ENCODE measurements at regions not wholly inside any gene's neighbourhood (a gene's known extent, or its start where the extent isn't known, plus 50 kb on each side); places are given as distances from the start of the nearest gene placed in this dataset.
A peak's percentile ranks its signal among the peaks of the same experiment; 100 is the strongest.

- no peaks in the 10 kb centered on the region for H3K9me3 ChIP-seq (ENCODE audit: low read length)
- H3K36me3 ChIP-seq (ENCODE audit: insufficient read depth, low read length) = no peaks in the 10 kb centered on the region
- H3K4me3 ChIP-seq (ENCODE audit: low read length) = no peak overlapping the region
- Mint-ChIP-seq H3K9me3 (peaks cover 2 to 15% (median 6%) of the 10 kb centered on the region in 5 donors), H3K4me3 (no peak overlapping the region), H3K27me3 (peaks cover 0 to 1% of the 10 kb centered on the region in 2 donors), H3K4me1 (no peaks in the 10 kb centered on the region), H3K27ac (no peak overlapping the region), H3K36me3 (no peaks in the 10 kb centered on the region)
- H3K27ac ChIP-seq (ENCODE audit: low read depth, low read length) = no peak overlapping the region
- no peaks in the 10 kb centered on the region for H3K27me3 ChIP-seq (ENCODE audit: insufficient read depth, low read length, poor library complexity, severe bottlenecking)
- POLR2A ChIA-PET = no interaction called here
- CTCF ChIA-PET = no interaction called here
- no peak for DNase-seq
- no peaks in the 10 kb centered on the region for H3K4me1 ChIP-seq (ENCODE audit: insufficient read depth, low read length)
These were observed 129.8 kb downstream of the LRRC30 start for GRCh38 chr18:7360606-7361170.

GRCh38 chr18:7363338-7363737 is 132.4 kb downstream of the LRRC30 start:
- no peak for DNase-seq
- no peaks in the 10 kb centered on the region for H3K36me3 ChIP-seq (ENCODE audit: insufficient read depth, low read length)
- no peak overlapping the region for H3K4me3 ChIP-seq (ENCODE audit: low read length)
- Mint-ChIP-seq H3K27me3 (peaks cover 0 to 1% of the 10 kb centered on the region in 2 donors), H3K4me3 (no peak overlapping the region), H3K9me3 (peaks cover 2 to 15% (median 6%) of the 10 kb centered on the region in 5 donors), H3K4me1 (no peaks in the 10 kb centered on the region), H3K36me3 (no peaks in the 10 kb centered on the region), H3K27ac (no peak overlapping the region)
- no peaks in the 10 kb centered on the region for H3K27me3 ChIP-seq (ENCODE audit: insufficient read depth, low read length, poor library complexity, severe bottlenecking)
- CTCF ChIA-PET = no interaction called here
- no peaks in the 10 kb centered on the region for H3K9me3 ChIP-seq (ENCODE audit: low read length)
- H3K27ac ChIP-seq (ENCODE audit: low read depth, low read length) = no peak overlapping the region
- no peaks in the 10 kb centered on the region for H3K4me1 ChIP-seq (ENCODE audit: insufficient read depth, low read length)
- POLR2A ChIA-PET = no interaction called here

- CTCF ChIA-PET = no interaction called here
- Histone ChIP-seq H3K4me1 (ENCODE audit: insufficient read depth, low read length) (no peaks in the 10 kb centered on the region), H3K9me3 (ENCODE audit: low read length) (no peaks in the 10 kb centered on the region), H3K4me3 (ENCODE audit: low read length) (no peak overlapping the region), H3K36me3 (ENCODE audit: insufficient read depth, low read length) (no peaks in the 10 kb centered on the region), H3K27ac (ENCODE audit: low read depth, low read length) (no peak overlapping the region), H3K27me3 (ENCODE audit: insufficient read depth, low read length, poor library complexity, severe bottlenecking) (no peaks in the 10 kb centered on the region)
- DNase-seq = no peak
- H3K9me3 Mint-ChIP-seq = peaks cover 2 to 9% (median 3%) of the 10 kb centered on the region in 5 donors
- H3K4me1 Mint-ChIP-seq = no peaks in the 10 kb centered on the region
- H3K27me3 Mint-ChIP-seq = peaks cover 0 to 3% of the 10 kb centered on the region in 2 donors
- POLR2A ChIA-PET = no interaction called here
- no peaks in the 10 kb centered on the region for H3K36me3 Mint-ChIP-seq
- no peak overlapping the region for H3K4me3 Mint-ChIP-seq
- no peak overlapping the region for H3K27ac Mint-ChIP-seq
These were observed 135.7 kb downstream of the LRRC30 start for GRCh38 chr18:7366597-7366996.

GRCh38 chr18:7367336-7367735 is 136.4 kb downstream of the LRRC30 start:
- H3K9me3 Mint-ChIP-seq = peaks cover 2 to 9% (median 3%) of the 10 kb centered on the region in 5 donors
- DNase-seq = no peak
- CTCF ChIA-PET = no interaction called here
- no peaks in the 10 kb centered on the region for H3K4me1 Mint-ChIP-seq
- Histone ChIP-seq H3K4me1 (ENCODE audit: insufficient read depth, low read length) (no peaks in the 10 kb centered on the region), H3K36me3 (ENCODE audit: insufficient read depth, low read length) (no peaks in the 10 kb centered on the region), H3K27me3 (ENCODE audit: insufficient read depth, low read length, poor library complexity, severe bottlenecking) (no peaks in the 10 kb centered on the region), H3K27ac (ENCODE audit: low read depth, low read length) (no peak overlapping the region), H3K4me3 (ENCODE audit: low read length) (no peak overlapping the region), H3K9me3 (ENCODE audit: low read length) (no peaks in the 10 kb centered on the region)
- H3K4me3 Mint-ChIP-seq = no peak overlapping the region
- H3K27ac Mint-ChIP-seq = no peak overlapping the region
- POLR2A ChIA-PET = no interaction called here
- H3K36me3 Mint-ChIP-seq = no peaks in the 10 kb centered on the region
- H3K27me3 Mint-ChIP-seq = peaks cover 0 to 3% of the 10 kb centered on the region in 2 donors

GRCh38 chr18:7369006-7369405 is 138.1 kb downstream of the LRRC30 start:
- POLR2A ChIA-PET = no interaction called here
- H3K27me3 Mint-ChIP-seq = peaks cover 0 to 3% of the 10 kb centered on the region in 2 donors
- H3K4me1 Mint-ChIP-seq = no peaks in the 10 kb centered on the region
- Histone ChIP-seq H3K27me3 (ENCODE audit: insufficient read depth, low read length, poor library complexity, severe bottlenecking) (no peaks in the 10 kb centered on the region), H3K9me3 (ENCODE audit: low read length) (no peaks in the 10 kb centered on the region), H3K36me3 (ENCODE audit: insufficient read depth, low read length) (no peaks in the 10 kb centered on the region), H3K4me1 (ENCODE audit: insufficient read depth, low read length) (no peaks in the 10 kb centered on the region), H3K4me3 (ENCODE audit: low read length) (no peak overlapping the region), H3K27ac (ENCODE audit: low read depth, low read length) (no peak overlapping the region)
- no peaks in the 10 kb centered on the region for H3K36me3 Mint-ChIP-seq
- CTCF ChIA-PET = no interaction called here
- H3K9me3 Mint-ChIP-seq = peaks cover 2 to 6% (median 3%) of the 10 kb centered on the region in 5 donors
- no peak overlapping the region for H3K4me3 Mint-ChIP-seq
- peak overlapping the region in 1 of 8 donors; percentile 0 for H3K27ac Mint-ChIP-seq
- DNase-seq = no peak

- H3K27ac Mint-ChIP-seq = no peak overlapping the region
- H3K4me3 Mint-ChIP-seq = no peak overlapping the region
- peaks cover 3 to 12% (median 6%) of the 10 kb centered on the region in 5 donors for H3K9me3 Mint-ChIP-seq
- Histone ChIP-seq H3K36me3 (ENCODE audit: insufficient read depth, low read length) (no peaks in the 10 kb centered on the region), H3K4me3 (ENCODE audit: low read length) (no peak overlapping the region), H3K27me3 (ENCODE audit: insufficient read depth, low read length, poor library complexity, severe bottlenecking) (no peaks in the 10 kb centered on the region), H3K4me1 (ENCODE audit: insufficient read depth, low read length) (no peaks in the 10 kb centered on the region), H3K9me3 (ENCODE audit: low read length) (no peaks in the 10 kb centered on the region), H3K27ac (ENCODE audit: low read depth, low read length) (no peak overlapping the region)
- POLR2A ChIA-PET = no interaction called here
- peaks cover 0 to 3% of the 10 kb centered on the region in 2 donors for H3K27me3 Mint-ChIP-seq
- no peak for DNase-seq
- no peaks in the 10 kb centered on the region for H3K4me1 Mint-ChIP-seq
- CTCF ChIA-PET = no interaction called here
- H3K36me3 Mint-ChIP-seq = no peaks in the 10 kb centered on the region
These were observed 139.5 kb downstream of the LRRC30 start for GRCh38 chr18:7370375-7370774.

GRCh38 chr18:7370802-7371201 is 139.9 kb downstream of the LRRC30 start:
- no peak overlapping the region for H3K27ac Mint-ChIP-seq
- H3K36me3 Mint-ChIP-seq = no peaks in the 10 kb centered on the region
- CTCF ChIA-PET = no interaction called here

GRCh38 chr18:7373441-7373840 is 142.6 kb downstream of the LRRC30 start:
- ChIA-PET CTCF (no interaction called here), POLR2A (no interaction called here)
- Histone ChIP-seq H3K9me3 (ENCODE audit: low read length) (no peaks in the 10 kb centered on the region), H3K27ac (ENCODE audit: low read depth, low read length) (no peak overlapping the region), H3K36me3 (ENCODE audit: insufficient read depth, low read length) (no peaks in the 10 kb centered on the region), H3K4me1 (ENCODE audit: insufficient read depth, low read length) (no peaks in the 10 kb centered on the region), H3K27me3 (ENCODE audit: insufficient read depth, low read length, poor library complexity, severe bottlenecking) (no peaks in the 10 kb centered on the region), H3K4me3 (ENCODE audit: low read length) (no peak overlapping the region)
- Mint-ChIP-seq H3K36me3 (no peaks in the 10 kb centered on the region), H3K27me3 (peaks cover 0 to 3% of the 10 kb centered on the region in 2 donors), H3K27ac (no peak overlapping the region), H3K4me1 (no peaks in the 10 kb centered on the region), H3K4me3 (no peak overlapping the region), H3K9me3 (peaks cover 8 to 21% (median 13%) of the 10 kb centered on the region in 5 donors)
- DNase-seq = no peak

More at GRCh38 chr18:7370802-7371201, 139.9 kb downstream of the LRRC30 start:
- no peaks in the 10 kb centered on the region for H3K4me1 ChIP-seq (ENCODE audit: insufficient read depth, low read length)
- DNase-seq = no peak
- no peaks in the 10 kb centered on the region for H3K36me3 ChIP-seq (ENCODE audit: insufficient read depth, low read length)
- POLR2A ChIA-PET = no interaction called here
- no peak overlapping the region for H3K4me3 ChIP-seq (ENCODE audit: low read length)
- Mint-ChIP-seq H3K27me3 (peaks cover 0 to 3% of the 10 kb centered on the region in 2 donors), H3K4me3 (no peak overlapping the region), H3K4me1 (no peaks in the 10 kb centered on the region), H3K9me3 (peaks cover under 1 to 13% (median 6%) of the 10 kb centered on the region in 5 donors)
- H3K27me3 ChIP-seq (ENCODE audit: insufficient read depth, low read length, poor library complexity, severe bottlenecking) = no peaks in the 10 kb centered on the region
- H3K27ac ChIP-seq (ENCODE audit: low read depth, low read length) = no peak overlapping the region
- no peaks in the 10 kb centered on the region for H3K9me3 ChIP-seq (ENCODE audit: low read length)

GRCh38 chr18:7381307-7381706 is 150.4 kb downstream of the LRRC30 start:
- H3K36me3 Mint-ChIP-seq = no peaks in the 10 kb centered on the region
- peaks cover 6 to 26% (median 14%) of the 10 kb centered on the region in 5 donors for H3K9me3 Mint-ChIP-seq
- no peaks in the 10 kb centered on the region for H3K27me3 ChIP-seq (ENCODE audit: insufficient read depth, low read length, poor library complexity, severe bottlenecking)
- no peak overlapping the region for H3K27ac ChIP-seq (ENCODE audit: low read depth, low read length)
- H3K4me1 Mint-ChIP-seq = no peaks in the 10 kb centered on the region
- no peak overlapping the region for H3K4me3 Mint-ChIP-seq
- no peak overlapping the region for H3K4me3 ChIP-seq (ENCODE audit: low read length)
- POLR2A ChIA-PET = no interaction called here
- H3K4me1 ChIP-seq (ENCODE audit: insufficient read depth, low read length) = no peaks in the 10 kb centered on the region
- no peaks in the 10 kb centered on the region for H3K27me3 Mint-ChIP-seq
- H3K36me3 ChIP-seq (ENCODE audit: insufficient read depth, low read length) = no peaks in the 10 kb centered on the region
- H3K9me3 ChIP-seq (ENCODE audit: low read length) = no peaks in the 10 kb centered on the region
- CTCF ChIA-PET = no interaction called here
- DNase-seq = no peak
- no peak overlapping the region for H3K27ac Mint-ChIP-seq
